ENCODE measurements at regions not wholly inside any gene's neighbourhood (a gene's known extent, or its start where the extent isn't known, plus 50 kb on each side); places are given as distances from the start of the nearest gene placed in this dataset.

DNA sequence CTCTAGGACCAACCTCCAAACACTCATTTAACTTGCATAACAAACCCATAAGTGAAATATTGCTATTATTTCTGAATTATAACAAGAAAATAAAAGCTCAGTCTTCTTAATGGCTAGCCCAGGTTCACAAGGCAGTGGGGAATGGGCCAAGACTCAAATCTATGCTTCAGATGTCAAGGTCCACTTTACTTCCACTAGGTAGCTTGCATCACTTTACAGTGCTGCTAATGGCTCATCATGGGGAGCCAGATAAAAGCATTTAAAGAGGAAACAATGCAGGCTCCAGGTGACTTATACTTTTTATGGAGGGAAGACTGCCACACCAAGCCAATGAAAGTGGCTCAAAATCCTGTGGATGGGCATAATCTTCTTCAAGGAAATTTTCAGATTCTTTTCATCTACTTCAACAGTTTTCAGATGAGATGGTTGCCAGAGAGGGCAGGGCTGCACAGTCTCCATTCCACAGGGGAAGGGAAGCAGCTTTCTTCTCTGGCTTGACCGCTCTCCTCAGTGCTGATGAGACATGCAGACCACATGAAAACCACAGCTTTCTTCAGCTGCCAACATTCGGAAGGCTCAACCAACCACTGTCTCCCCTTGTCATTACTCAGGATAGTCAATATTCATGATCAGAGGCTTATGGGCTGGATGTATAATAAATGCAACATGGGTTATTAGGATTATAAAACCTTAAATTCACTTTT is 361.9 kb upstream of the MEX3C start:
- Histone ChIP-seq H3K27me3 (no peaks in the 10 kb centered on the region), H3K4me3 (no peak overlapping the region), H3K9me3 (no peaks in the 10 kb centered on the region), H3K27ac (no peak overlapping the region), H3K36me3 (no peaks in the 10 kb centered on the region), H3K4me1 (no peaks in the 10 kb centered on the region)
- TF ChIP-seq, protein P1, sequence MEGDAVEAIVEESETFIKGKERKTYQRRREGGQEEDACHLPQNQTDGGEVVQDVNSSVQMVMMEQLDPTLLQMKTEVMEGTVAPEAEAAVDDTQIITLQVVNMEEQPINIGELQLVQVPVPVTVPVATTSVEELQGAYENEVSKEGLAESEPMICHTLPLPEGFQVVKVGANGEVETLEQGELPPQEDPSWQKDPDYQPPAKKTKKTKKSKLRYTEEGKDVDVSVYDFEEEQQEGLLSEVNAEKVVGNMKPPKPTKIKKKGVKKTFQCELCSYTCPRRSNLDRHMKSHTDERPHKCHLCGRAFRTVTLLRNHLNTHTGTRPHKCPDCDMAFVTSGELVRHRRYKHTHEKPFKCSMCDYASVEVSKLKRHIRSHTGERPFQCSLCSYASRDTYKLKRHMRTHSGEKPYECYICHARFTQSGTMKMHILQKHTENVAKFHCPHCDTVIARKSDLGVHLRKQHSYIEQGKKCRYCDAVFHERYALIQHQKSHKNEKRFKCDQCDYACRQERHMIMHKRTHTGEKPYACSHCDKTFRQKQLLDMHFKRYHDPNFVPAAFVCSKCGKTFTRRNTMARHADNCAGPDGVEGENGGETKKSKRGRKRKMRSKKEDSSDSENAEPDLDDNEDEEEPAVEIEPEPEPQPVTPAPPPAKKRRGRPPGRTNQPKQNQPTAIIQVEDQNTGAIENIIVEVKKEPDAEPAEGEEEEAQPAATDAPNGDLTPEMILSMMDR (IDR thresholded peaks at IDR 0.05) = no peak
- no peak for TF ChIP-seq POLR2A (IDR thresholded peaks at IDR 0.05)
- no peak for DNase-seq
- intact Hi-C loops (cut with DNase I; ENCODE audit: low total_unique reads) = no loop called here

DNA sequence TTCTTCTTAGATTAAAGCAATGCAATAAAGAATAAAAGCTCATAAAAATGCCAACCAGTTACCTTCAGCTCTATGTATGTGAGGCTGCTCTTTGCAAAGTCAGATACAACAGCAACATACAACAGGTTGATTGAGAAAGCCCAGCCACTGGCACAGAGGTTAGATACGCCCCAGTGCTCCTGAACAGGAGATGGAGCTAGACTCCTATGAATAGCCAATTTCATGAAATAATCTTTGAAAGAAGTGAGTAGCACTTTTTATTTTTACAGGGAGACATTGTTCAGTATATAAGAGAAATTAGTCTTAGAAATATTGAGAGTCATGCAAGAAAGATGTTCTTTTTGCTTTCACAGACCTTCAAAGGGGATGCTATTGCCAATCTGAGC is 362.4 kb upstream of the MEX3C start:
- Histone ChIP-seq H3K27me3 (no peaks in the 10 kb centered on the region), H3K36me3 (no peaks in the 10 kb centered on the region), H3K4me3 (no peak overlapping the region), H3K9me3 (no peaks in the 10 kb centered on the region), H3K4me1 (no peaks in the 10 kb centered on the region), H3K27ac (no peak overlapping the region)
- TF ChIP-seq, protein P1 (IDR thresholded peaks at IDR 0.05) = no peak
- TF ChIP-seq POLR2A (IDR thresholded peaks at IDR 0.05) = no peak
- intact Hi-C loops (cut with DNase I; ENCODE audit: low total_unique reads) = no loop called here
- no peak for DNase-seq

GRCh38 chr18:51561821-51562220 is 364.3 kb upstream of the MEX3C start:
- no peak overlapping the region for H3K27ac ChIP-seq
- intact Hi-C loops (cut with DNase I; ENCODE audit: low total_unique reads) = no loop called here
- H3K4me1 ChIP-seq = no peaks in the 10 kb centered on the region
- no peak overlapping the region for H3K4me3 ChIP-seq
- no peak for DNase-seq
- no peaks in the 10 kb centered on the region for H3K9me3 ChIP-seq
- TF ChIP-seq, protein P1 (IDR thresholded peaks at IDR 0.05) = no peak
- TF ChIP-seq POLR2A (IDR thresholded peaks at IDR 0.05) = no peak
- H3K27me3 ChIP-seq = no peaks in the 10 kb centered on the region
- no peaks in the 10 kb centered on the region for H3K36me3 ChIP-seq

- Histone ChIP-seq H3K9me3 (no peaks in the 10 kb centered on the region), H3K27me3 (no peaks in the 10 kb centered on the region), H3K4me1 (no peaks in the 10 kb centered on the region), H3K4me3 (no peak overlapping the region), H3K27ac (no peak overlapping the region), H3K36me3 (no peaks in the 10 kb centered on the region)
- TF ChIP-seq, protein P1 (IDR thresholded peaks at IDR 0.05) = no peak
- TF ChIP-seq POLR2A (IDR thresholded peaks at IDR 0.05) = no peak
- intact Hi-C loops (cut with DNase I; ENCODE audit: low total_unique reads) = no loop called here
- no peak for DNase-seq
These were observed 365.4 kb upstream of the MEX3C start for GRCh38 chr18:51562866-51563265.

GRCh38 chr18:51563396-51563795 is 365.9 kb upstream of the MEX3C start:
- H3K4me1 ChIP-seq = no peaks in the 10 kb centered on the region
- H3K9me3 ChIP-seq = no peaks in the 10 kb centered on the region
- no peak overlapping the region for H3K27ac ChIP-seq
- DNase-seq = no peak
- H3K27me3 ChIP-seq = no peaks in the 10 kb centered on the region
- TF ChIP-seq, protein P1 (IDR thresholded peaks at IDR 0.05) = no peak
- TF ChIP-seq POLR2A (IDR thresholded peaks at IDR 0.05) = no peak
- H3K4me3 ChIP-seq = no peak overlapping the region
- intact Hi-C loops (cut with DNase I; ENCODE audit: low total_unique reads) = no loop called here
- H3K36me3 ChIP-seq = no peaks in the 10 kb centered on the region

Measured in uterus (tissue), 3 donors.